GM19043 (cell line): ENCODE measurements at regions not wholly inside any gene's neighbourhood (a gene's known extent, or its start where the extent isn't known, plus 50 kb on each side); places are given as distances from the start of the nearest gene placed in this dataset.
"Not testable (repeated sequence)": the region's sequence is repeated elsewhere in the genome, so short reads cannot be mapped to it uniquely, and the experiment has no call there.

ENCODE experiments used
- ATAC-seq: cut with Tn5 transposase; IDR thresholded peaks from one replicate; pipeline ENCODE4 v1.9.1; 2021; ENCODE audit warnings: low read depth; ENCODE audit not compliant: unreplicated experiment

- no peak for ATAC-seq
Observed at GRCh38 chr6:137610702-137611101, 116.5 kb upstream of the OLIG3 start.

GRCh38 chr6:137623293-137623692 lies 129.1 kb upstream of the OLIG3 start:
- no peak for ATAC-seq

- ATAC-seq: no peak
Observed at GRCh38 chr6:137625100-137625661, 131.0 kb upstream of the OLIG3 start.

GRCh38 chr6:137625808-137626207 lies 131.6 kb upstream of the OLIG3 start:
- no peak for ATAC-seq

GRCh38 chr6:137630666-137631065 lies 136.5 kb upstream of the OLIG3 start:
- ATAC-seq: no peak

GRCh38 chr6:137631323-137631722 lies 137.1 kb upstream of the OLIG3 start:
- no peak for ATAC-seq

GRCh38 chr6:137634177-137634576 lies 140.0 kb upstream of the OLIG3 start:
- not testable (repeated sequence) for ATAC-seq

GRCh38 chr6:137637121-137637520 lies 142.9 kb upstream of the OLIG3 start:
- ATAC-seq: no peak

- no peak for ATAC-seq
Observed at GRCh38 chr6:137638926-137639706, 144.9 kb upstream of the OLIG3 start.

GRCh38 chr6:137640086-137640485 lies 145.9 kb upstream of the OLIG3 start:
- ATAC-seq: no peak

- ATAC-seq: peak; percentile 68
Observed at GRCh38 chr6:137641474-137642077, 147.4 kb upstream of the OLIG3 start.

GRCh38 chr6:137643210-137643609 lies 149.0 kb upstream of the OLIG3 start:
- ATAC-seq: not testable (repeated sequence)

- ATAC-seq: not testable (repeated sequence)
Observed at GRCh38 chr6:137643644-137644043, 149.4 kb upstream of the OLIG3 start.

- no peak for ATAC-seq
Observed at GRCh38 chr6:137645850-137646249, 151.7 kb upstream of the OLIG3 start.

- no peak for ATAC-seq
Observed at GRCh38 chr6:137646484-137646883, 152.3 kb upstream of the OLIG3 start.

- ATAC-seq: no peak
Observed at GRCh38 chr6:137647762-137648447, 153.7 kb upstream of the OLIG3 start.

GRCh38 chr6:137650720-137651119 lies 156.5 kb upstream of the OLIG3 start:
- ATAC-seq: no peak

- ATAC-seq: no peak
Observed at GRCh38 chr6:137651178-137651577, 157.0 kb upstream of the OLIG3 start.

GRCh38 chr6:137651591-137652335 lies 157.6 kb upstream of the OLIG3 start:
- ATAC-seq: no peak

GRCh38 chr6:137652961-137653705 lies 158.9 kb upstream of the OLIG3 start:
- no peak for ATAC-seq
